Neural progenitor cell (in vitro differentiated cells): ENCODE measurements at regions not wholly inside any gene's neighbourhood (a gene's known extent, or its start where the extent isn't known, plus 50 kb on each side); places are given as distances from the start of the nearest gene placed in this dataset.

Experiments
- DNase-seq: peaks from one replicate; pipeline ENCODE4 v3.0.0-alpha.2; 2016; ENCODE audit warnings: low spot score
- H2AFZ ChIP-seq: fragments of 200-600 bp; sonication (generic); replicated peaks from 2 replicates; pipeline ENCODE4 v1.6.1; 2016; ENCODE audit warnings: antibody characterized with exemption
- H3F3A ChIP-seq: fragments of 200-600 bp; sonication (generic); 2 replicates; pipeline ENCODE4 v1.6.1; 2016; ENCODE audit warnings: antibody characterized with exemption, low read depth
- H3K27ac ChIP-seq: fragments of 200-600 bp; sonication (generic); 2 replicates; pipeline ENCODE4 v1.5.1; 2016; ENCODE audit warnings: mild to moderate bottlenecking
- H3K27me3 ChIP-seq: fragments of 200-600 bp; sonication (generic); 2 replicates; pipeline ENCODE4 v1.6.1; 2016; ENCODE audit warnings: mild to moderate bottlenecking, moderate library complexity
- H3K36me3 ChIP-seq: fragments of 200-600 bp; sonication (generic); 2 replicates; pipeline ENCODE4 v1.5.1; 2016
- H3K4me1 ChIP-seq: fragments of 200-600 bp; sonication (generic); 2 replicates; pipeline ENCODE4 v1.6.1; 2016; ENCODE audit warnings: mixed run types
- H3K4me2 ChIP-seq: fragments of 200-600 bp; sonication (generic); 2 replicates; pipeline ENCODE4 v1.6.1; 2016
- H3K4me3 ChIP-seq: fragments of 200-600 bp; sonication (generic); 2 replicates; pipeline ENCODE4 v1.5.1; 2016
- H3K79me2 ChIP-seq: fragments of 200-600 bp; sonication (generic); 2 replicates; pipeline ENCODE4 v1.6.1; 2016; ENCODE audit warnings: low read depth
- H3K9ac ChIP-seq: fragments of 200-600 bp; sonication (generic); 2 replicates; pipeline ENCODE4 v1.6.1; 2016
- H3K9me3 ChIP-seq: fragments of 200-600 bp; sonication (generic); 2 replicates; pipeline ENCODE4 v1.5.1; 2016; ENCODE audit warnings: low read depth
- H4K20me1 ChIP-seq: fragments of 200-600 bp; sonication (generic); 2 replicates; pipeline ENCODE4 v1.6.1; 2016; ENCODE audit warnings: low read depth
- H3K27ac Mint-ChIP-seq: 3 replicates; pipeline ENCODE4 v1.8.0; 2021; ENCODE audit warnings: mixed read lengths
- H3K27me3 Mint-ChIP-seq: 2 replicates; pipeline ENCODE4 v1.8.0; 2022; ENCODE audit warnings: low read depth, mild to moderate bottlenecking, inconsistent platforms, moderate library complexity, mixed read lengths; ENCODE audit not compliant: insufficient read depth
- H3K36me3 Mint-ChIP-seq: 3 replicates; pipeline ENCODE4 v1.8.0; 2021; ENCODE audit warnings: mixed read lengths
- H3K4me1 Mint-ChIP-seq: 3 replicates; pipeline ENCODE4 v1.8.0; 2021; ENCODE audit warnings: mixed read lengths
- H3K4me3 Mint-ChIP-seq: 3 replicates; pipeline ENCODE4 v1.8.0; 2021; ENCODE audit warnings: mild to moderate bottlenecking, moderate library complexity, mixed read lengths
- H3K9me3 Mint-ChIP-seq: 3 replicates; pipeline ENCODE4 v1.8.0; 2020; ENCODE audit warnings: mixed read lengths
- CTCF ChIP-seq: fragments of 200-600 bp; sonication (generic); IDR thresholded peaks from 2 replicates; pipeline ENCODE4 v1.5.1; 2017; ENCODE audit warnings: antibody characterized with exemption, mild to moderate bottlenecking
- EZH2 ChIP-seq: fragments of 200-600 bp; sonication (generic); IDR thresholded peaks from 2 replicates; pipeline ENCODE4 v1.6.1; 2017; ENCODE audit warnings: antibody characterized with exemption, mild to moderate bottlenecking, moderate library complexity
- EZH2phosphoT487 ChIP-seq: fragments of 200-600 bp; sonication (generic); IDR thresholded peaks from 2 replicates; pipeline ENCODE4 v1.6.1; 2017; ENCODE audit warnings: antibody characterized with exemption

GRCh38 chr18:78420116-78420515 is 559.5 kb upstream of the SALL3 start:
- Histone ChIP-seq H3K9me3 (no peaks in the 10 kb centered on the region), H4K20me1 (no peaks in the 10 kb centered on the region), H3K4me2 (no peak overlapping the region), H3K27ac (no peak overlapping the region), H3F3A (no peaks in the 10 kb centered on the region), H3K36me3 (no peaks in the 10 kb centered on the region), H3K9ac (no peak overlapping the region), H3K79me2 (no peaks in the 10 kb centered on the region), H3K4me1 (no peaks in the 10 kb centered on the region), H3K4me3 (no peak overlapping the region), H3K27me3 (no peaks in the 10 kb centered on the region), H2AFZ (no peak overlapping the region)
- DNase-seq, result no peak
- H3K4me1 Mint-ChIP-seq, result peaks cover 16% of the 10 kb centered on the region
- H3K9me3 Mint-ChIP-seq, result no peaks in the 10 kb centered on the region
- TF ChIP-seq EZH2, result no peak
- no peak for TF ChIP-seq CTCF
- no peak for TF ChIP-seq EZH2phosphoT487
- no peaks in the 10 kb centered on the region for H3K36me3 Mint-ChIP-seq
- no peak overlapping the region for H3K4me3 Mint-ChIP-seq
- no peak overlapping the region for H3K27ac Mint-ChIP-seq
- H3K27me3 Mint-ChIP-seq, result peaks cover 8% of the 10 kb centered on the region

GRCh38 chr18:78421392-78421791 is 558.2 kb upstream of the SALL3 start:
- no peak for TF ChIP-seq CTCF
- no peak for TF ChIP-seq EZH2phosphoT487
- no peak for TF ChIP-seq EZH2
- no peaks in the 10 kb centered on the region for H3K27me3 ChIP-seq
- H3K4me1 ChIP-seq, result no peaks in the 10 kb centered on the region
- no peak overlapping the region for H3K27ac ChIP-seq
- no peak overlapping the region for H3K4me3 Mint-ChIP-seq
- peaks cover 4% of the 10 kb centered on the region for H3K27me3 Mint-ChIP-seq
- H3K4me1 Mint-ChIP-seq, result peaks cover 16% of the 10 kb centered on the region
- no peaks in the 10 kb centered on the region for H3K79me2 ChIP-seq
- no peaks in the 10 kb centered on the region for H3K36me3 Mint-ChIP-seq
- H3K9ac ChIP-seq, result no peak overlapping the region
- H3K36me3 ChIP-seq, result no peaks in the 10 kb centered on the region
- H3K4me3 ChIP-seq, result no peak overlapping the region
- H4K20me1 ChIP-seq, result no peaks in the 10 kb centered on the region
- no peaks in the 10 kb centered on the region for H3K9me3 Mint-ChIP-seq
- H3F3A ChIP-seq, result no peaks in the 10 kb centered on the region
- DNase-seq, result no peak
- no peak overlapping the region for H3K4me2 ChIP-seq
- no peaks in the 10 kb centered on the region for H3K9me3 ChIP-seq
- H2AFZ ChIP-seq, result no peak overlapping the region
- H3K27ac Mint-ChIP-seq, result no peak overlapping the region

- no peak for TF ChIP-seq EZH2
- no peak for TF ChIP-seq EZH2phosphoT487
- no peak for TF ChIP-seq CTCF
- peaks cover 16% of the 10 kb centered on the region for H3K4me1 Mint-ChIP-seq
- peaks cover 5% of the 10 kb centered on the region for H3K27me3 Mint-ChIP-seq
- no peaks in the 10 kb centered on the region for H3K9me3 ChIP-seq
- no peak overlapping the region for H3K27ac ChIP-seq
- no peaks in the 10 kb centered on the region for H3K9me3 Mint-ChIP-seq
- no peak overlapping the region for H3K4me2 ChIP-seq
- no peak overlapping the region for H3K4me3 ChIP-seq
- no peaks in the 10 kb centered on the region for H3F3A ChIP-seq
- DNase-seq, result no peak
- H3K4me1 ChIP-seq, result no peaks in the 10 kb centered on the region
- H3K36me3 Mint-ChIP-seq, result no peaks in the 10 kb centered on the region
- H2AFZ ChIP-seq, result no peak overlapping the region
- H3K4me3 Mint-ChIP-seq, result no peak overlapping the region
- H3K79me2 ChIP-seq, result no peaks in the 10 kb centered on the region
- H4K20me1 ChIP-seq, result no peaks in the 10 kb centered on the region
- no peaks in the 10 kb centered on the region for H3K36me3 ChIP-seq
- no peak overlapping the region for H3K27ac Mint-ChIP-seq
- H3K9ac ChIP-seq, result no peak overlapping the region
- H3K27me3 ChIP-seq, result no peaks in the 10 kb centered on the region
These were observed 557.3 kb upstream of the SALL3 start for GRCh38 chr18:78422336-78422735.

GRCh38 chr18:78423811-78424210 is 555.8 kb upstream of the SALL3 start:
- Mint-ChIP-seq H3K27ac (no peak overlapping the region), H3K36me3 (no peaks in the 10 kb centered on the region), H3K4me3 (no peak overlapping the region), H3K4me1 (peaks cover 10% of the 10 kb centered on the region), H3K27me3 (peaks cover 3% of the 10 kb centered on the region), H3K9me3 (no peaks in the 10 kb centered on the region)
- Histone ChIP-seq H3K9ac (no peak overlapping the region), H3K36me3 (no peaks in the 10 kb centered on the region), H3K27ac (no peak overlapping the region), H4K20me1 (no peaks in the 10 kb centered on the region), H3K27me3 (no peaks in the 10 kb centered on the region), H2AFZ (no peak overlapping the region), H3K4me1 (no peaks in the 10 kb centered on the region), H3F3A (no peaks in the 10 kb centered on the region), H3K4me2 (no peak overlapping the region), H3K9me3 (no peaks in the 10 kb centered on the region), H3K79me2 (no peaks in the 10 kb centered on the region), H3K4me3 (no peak overlapping the region)
- TF ChIP-seq EZH2 (no peak), CTCF (no peak), EZH2phosphoT487 (no peak)
- no peak for DNase-seq
